Body of pancreas (tissue), 4 donors: ENCODE measurements at regions not wholly inside any gene's neighbourhood (a gene's known extent, or its start where the extent isn't known, plus 50 kb on each side); places are given as distances from the start of the nearest gene placed in this dataset.

ENCODE experiments used
- POLR2A ChIP-seq, 3 donors: fragments of 450-650 bp; IDR thresholded peaks; one replicate each; pipeline ENCODE4 v1.6.1; 2016; ENCODE audit warnings: antibody characterized with exemption in 3 of 3, mild to moderate bottlenecking in 2 of 3
- TF ChIP-seq, protein P1 (sequence below), 7 experiments: fragments of 450-650 bp in 4 of 7; fragments of 200-600 bp in 3 of 7; sonication (generic) in 3 of 7; IDR thresholded peaks; one replicate each; pipeline ENCODE4 v1.5.1; 2016 to 2019; ENCODE audit warnings: antibody characterized with exemption in 7 of 7

DNA sequence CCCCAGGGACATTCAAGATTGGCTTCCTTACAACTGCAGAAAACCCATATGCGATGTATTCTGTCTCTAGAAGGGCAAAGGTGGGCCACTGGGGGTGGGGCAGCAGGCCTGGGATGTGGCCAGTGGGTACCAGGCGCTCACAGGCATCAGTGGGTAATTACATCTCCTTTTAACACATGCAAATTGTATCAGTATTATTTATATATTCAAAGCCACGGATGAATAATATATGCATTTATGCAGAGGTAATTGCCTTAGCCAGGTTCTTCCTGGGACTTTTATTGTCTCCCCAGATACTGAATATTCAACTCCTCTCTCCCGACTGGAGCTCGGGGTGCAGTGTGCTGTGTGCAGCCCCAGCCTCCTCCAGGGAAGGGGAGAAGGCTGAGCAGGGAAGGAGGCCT, 109.4 kb upstream of the MVB12B start:
- TF ChIP-seq, protein P1, sequence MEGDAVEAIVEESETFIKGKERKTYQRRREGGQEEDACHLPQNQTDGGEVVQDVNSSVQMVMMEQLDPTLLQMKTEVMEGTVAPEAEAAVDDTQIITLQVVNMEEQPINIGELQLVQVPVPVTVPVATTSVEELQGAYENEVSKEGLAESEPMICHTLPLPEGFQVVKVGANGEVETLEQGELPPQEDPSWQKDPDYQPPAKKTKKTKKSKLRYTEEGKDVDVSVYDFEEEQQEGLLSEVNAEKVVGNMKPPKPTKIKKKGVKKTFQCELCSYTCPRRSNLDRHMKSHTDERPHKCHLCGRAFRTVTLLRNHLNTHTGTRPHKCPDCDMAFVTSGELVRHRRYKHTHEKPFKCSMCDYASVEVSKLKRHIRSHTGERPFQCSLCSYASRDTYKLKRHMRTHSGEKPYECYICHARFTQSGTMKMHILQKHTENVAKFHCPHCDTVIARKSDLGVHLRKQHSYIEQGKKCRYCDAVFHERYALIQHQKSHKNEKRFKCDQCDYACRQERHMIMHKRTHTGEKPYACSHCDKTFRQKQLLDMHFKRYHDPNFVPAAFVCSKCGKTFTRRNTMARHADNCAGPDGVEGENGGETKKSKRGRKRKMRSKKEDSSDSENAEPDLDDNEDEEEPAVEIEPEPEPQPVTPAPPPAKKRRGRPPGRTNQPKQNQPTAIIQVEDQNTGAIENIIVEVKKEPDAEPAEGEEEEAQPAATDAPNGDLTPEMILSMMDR (IDR thresholded peaks at IDR 0.05) = no peak
- TF ChIP-seq POLR2A (IDR thresholded peaks at IDR 0.05) = no peak
